ENCODE measurements at regions not wholly inside any gene's neighbourhood (a gene's known extent, or its start where the extent isn't known, plus 50 kb on each side); places are given as distances from the start of the nearest gene placed in this dataset.
"Not testable (repeated sequence)": the region's sequence is repeated elsewhere in the genome, so short reads cannot be mapped to it uniquely, and the experiment has no call there.

DNA sequence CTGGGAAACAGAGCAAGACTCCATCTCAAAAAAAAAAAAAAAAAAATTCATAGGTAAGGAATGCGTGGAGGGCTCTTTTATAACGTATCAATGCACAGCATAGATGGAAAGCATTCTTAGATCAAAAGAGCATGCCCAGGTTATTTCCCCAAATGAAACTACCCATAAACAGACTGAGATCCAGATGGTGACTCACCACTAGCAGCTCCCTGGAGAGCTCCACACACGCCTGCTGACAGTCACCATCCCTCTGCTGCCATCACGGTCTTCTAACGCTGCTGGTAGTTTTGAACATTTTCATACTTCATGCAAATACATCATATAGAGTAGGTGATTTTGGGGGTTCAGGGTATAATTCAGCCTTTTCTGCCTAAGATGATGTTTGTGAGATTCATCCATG, 136.9 kb downstream of the ASMT start:
- DNase-seq (ENCODE audit: insufficient read length, low spot score, missing footprints) = no peak
- Histone ChIP-seq H3K4me3 (ENCODE audit: insufficient read depth, low read length) (no peak overlapping the region), H2AFZ (ENCODE audit: low read length) (no peak overlapping the region), H3K27ac (ENCODE audit: low read depth, low read length) (no peak overlapping the region), H3K4me2 (ENCODE audit: insufficient read depth, low read length) (no peak overlapping the region), H3K79me2 (ENCODE audit: insufficient read depth, low read length) (no peaks in the 10 kb centered on the region), H3K9me3 (ENCODE audit: low read depth, low read length) (no peaks in the 10 kb centered on the region), H4K20me1 (ENCODE audit: insufficient read depth, low read length) (no peaks in the 10 kb centered on the region), H3K4me1 (ENCODE audit: insufficient read depth, low read length) (no peaks in the 10 kb centered on the region), H3K27me3 (ENCODE audit: insufficient read depth, low read length) (no peaks in the 10 kb centered on the region), H3K36me3 (ENCODE audit: insufficient read depth, low read length) (no peaks in the 10 kb centered on the region)
- TF ChIP-seq, protein P1, sequence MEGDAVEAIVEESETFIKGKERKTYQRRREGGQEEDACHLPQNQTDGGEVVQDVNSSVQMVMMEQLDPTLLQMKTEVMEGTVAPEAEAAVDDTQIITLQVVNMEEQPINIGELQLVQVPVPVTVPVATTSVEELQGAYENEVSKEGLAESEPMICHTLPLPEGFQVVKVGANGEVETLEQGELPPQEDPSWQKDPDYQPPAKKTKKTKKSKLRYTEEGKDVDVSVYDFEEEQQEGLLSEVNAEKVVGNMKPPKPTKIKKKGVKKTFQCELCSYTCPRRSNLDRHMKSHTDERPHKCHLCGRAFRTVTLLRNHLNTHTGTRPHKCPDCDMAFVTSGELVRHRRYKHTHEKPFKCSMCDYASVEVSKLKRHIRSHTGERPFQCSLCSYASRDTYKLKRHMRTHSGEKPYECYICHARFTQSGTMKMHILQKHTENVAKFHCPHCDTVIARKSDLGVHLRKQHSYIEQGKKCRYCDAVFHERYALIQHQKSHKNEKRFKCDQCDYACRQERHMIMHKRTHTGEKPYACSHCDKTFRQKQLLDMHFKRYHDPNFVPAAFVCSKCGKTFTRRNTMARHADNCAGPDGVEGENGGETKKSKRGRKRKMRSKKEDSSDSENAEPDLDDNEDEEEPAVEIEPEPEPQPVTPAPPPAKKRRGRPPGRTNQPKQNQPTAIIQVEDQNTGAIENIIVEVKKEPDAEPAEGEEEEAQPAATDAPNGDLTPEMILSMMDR (IDR thresholded peaks at IDR 0.05; ENCODE audit: extremely low read depth, low read depth, low read length) = no peak

DNA sequence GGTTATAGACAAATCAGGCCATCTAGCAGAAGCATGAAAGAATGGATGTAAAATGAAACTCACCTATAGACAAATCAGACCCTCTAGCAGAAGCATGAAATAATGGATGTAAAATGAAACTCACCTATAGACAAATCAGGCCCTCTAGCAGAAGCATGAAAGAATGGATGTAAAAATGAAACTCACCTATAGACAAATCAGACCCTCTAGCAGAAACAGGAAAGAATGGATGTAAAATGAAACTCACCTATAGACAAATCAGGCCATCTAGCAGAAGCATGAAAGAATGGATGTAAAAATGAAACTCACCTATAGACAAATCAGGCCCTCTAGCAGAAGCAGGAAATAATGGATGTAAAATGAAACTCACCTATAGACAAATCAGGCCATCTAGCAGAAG, 137.9 kb downstream of the ASMT start:
- H3K4me2 ChIP-seq (ENCODE audit: insufficient read depth, low read length); H3K9me3 ChIP-seq (ENCODE audit: low read depth, low read length); H3K27ac ChIP-seq (ENCODE audit: low read depth, low read length); H3K4me3 ChIP-seq (ENCODE audit: insufficient read depth, low read length); H3K4me1 ChIP-seq (ENCODE audit: insufficient read depth, low read length); H4K20me1 ChIP-seq (ENCODE audit: insufficient read depth, low read length); H3K27me3 ChIP-seq (ENCODE audit: insufficient read depth, low read length); H3K79me2 ChIP-seq (ENCODE audit: insufficient read depth, low read length); H3K36me3 ChIP-seq (ENCODE audit: insufficient read depth, low read length); H2AFZ ChIP-seq (ENCODE audit: low read length); DNase-seq (ENCODE audit: insufficient read length, low spot score, missing footprints): not testable (repeated sequence)

DNA sequence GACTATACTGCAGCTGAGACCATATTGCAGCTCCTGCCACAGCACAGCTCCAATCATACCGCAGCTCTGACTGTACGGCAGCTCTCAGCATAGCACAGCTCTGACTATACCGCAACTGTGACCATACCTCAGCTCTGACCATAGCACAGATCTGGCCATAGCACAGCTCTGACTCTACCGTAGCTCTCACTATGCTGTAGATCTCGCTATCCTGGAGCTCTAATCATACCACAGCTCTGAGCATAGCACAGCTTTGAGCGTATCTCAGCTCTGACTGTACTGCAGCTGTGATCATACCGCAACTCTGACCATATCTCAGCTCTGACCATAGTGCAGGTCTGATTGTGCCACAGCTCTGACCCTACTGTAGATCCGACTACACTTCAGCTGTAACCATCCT, 139.2 kb downstream of the ASMT start:
- TF ChIP-seq, protein P1 (IDR thresholded peaks at IDR 0.05; ENCODE audit: extremely low read depth, low read depth, low read length) = no peak
- no peak overlapping the region for H2AFZ ChIP-seq (ENCODE audit: low read length)
- H3K4me2 ChIP-seq (ENCODE audit: insufficient read depth, low read length) = no peak overlapping the region

DNA sequence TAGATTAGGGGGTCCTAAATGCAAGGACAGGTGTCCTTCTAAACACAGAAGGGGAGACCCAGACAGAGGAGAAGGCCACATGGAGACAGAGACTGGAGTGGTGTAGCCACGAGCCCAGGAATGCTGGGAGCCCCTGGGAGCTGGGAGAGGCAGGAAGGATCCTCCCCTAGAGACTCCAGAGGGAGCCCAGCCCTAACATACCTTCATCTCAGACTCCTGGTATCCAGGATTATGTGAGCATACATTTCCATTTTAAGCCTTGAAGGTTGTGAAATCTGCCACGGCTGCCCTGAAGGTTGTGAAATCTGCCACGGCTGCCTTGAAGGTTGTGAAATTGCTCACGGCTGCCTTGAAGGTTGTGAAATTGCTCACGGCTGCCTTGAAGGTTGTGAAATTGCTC, 148.4 kb downstream of the ASMT start:
- H3K36me3 ChIP-seq (ENCODE audit: insufficient read depth, low read length) = no peaks in the 10 kb centered on the region
- no peaks in the 10 kb centered on the region for H4K20me1 ChIP-seq (ENCODE audit: insufficient read depth, low read length)
- H3K27ac ChIP-seq (ENCODE audit: low read depth, low read length) = no peak overlapping the region
- no peaks in the 10 kb centered on the region for H3K27me3 ChIP-seq (ENCODE audit: insufficient read depth, low read length)
- no peak overlapping the region for H3K4me2 ChIP-seq (ENCODE audit: insufficient read depth, low read length)
- H2AFZ ChIP-seq (ENCODE audit: low read length) = no peak overlapping the region
- H3K79me2 ChIP-seq (ENCODE audit: insufficient read depth, low read length) = no peaks in the 10 kb centered on the region
- DNase-seq (ENCODE audit: insufficient read length, low spot score, missing footprints) = no peak
- peaks cover 6% of the 10 kb centered on the region for H3K9me3 ChIP-seq (ENCODE audit: low read depth, low read length)
- TF ChIP-seq, protein P1 (IDR thresholded peaks at IDR 0.05; ENCODE audit: extremely low read depth, low read depth, low read length) = no peak
- H3K4me1 ChIP-seq (ENCODE audit: insufficient read depth, low read length) = no peaks in the 10 kb centered on the region
- no peak overlapping the region for H3K4me3 ChIP-seq (ENCODE audit: insufficient read depth, low read length)

More for the DNA sequence above, 139.2 kb downstream of the ASMT start:
- H3K4me3 ChIP-seq (ENCODE audit: insufficient read depth, low read length) = no peak overlapping the region
- no peaks in the 10 kb centered on the region for H3K36me3 ChIP-seq (ENCODE audit: insufficient read depth, low read length)
- H3K79me2 ChIP-seq (ENCODE audit: insufficient read depth, low read length) = no peaks in the 10 kb centered on the region
- no peak overlapping the region for H3K27ac ChIP-seq (ENCODE audit: low read depth, low read length)
- H3K27me3 ChIP-seq (ENCODE audit: insufficient read depth, low read length) = no peaks in the 10 kb centered on the region
- no peaks in the 10 kb centered on the region for H3K4me1 ChIP-seq (ENCODE audit: insufficient read depth, low read length)
- peak; percentile 71 for DNase-seq (ENCODE audit: insufficient read length, low spot score, missing footprints)
- H3K9me3 ChIP-seq (ENCODE audit: low read depth, low read length) = peaks cover 8% of the 10 kb centered on the region
- no peaks in the 10 kb centered on the region for H4K20me1 ChIP-seq (ENCODE audit: insufficient read depth, low read length)

DNA sequence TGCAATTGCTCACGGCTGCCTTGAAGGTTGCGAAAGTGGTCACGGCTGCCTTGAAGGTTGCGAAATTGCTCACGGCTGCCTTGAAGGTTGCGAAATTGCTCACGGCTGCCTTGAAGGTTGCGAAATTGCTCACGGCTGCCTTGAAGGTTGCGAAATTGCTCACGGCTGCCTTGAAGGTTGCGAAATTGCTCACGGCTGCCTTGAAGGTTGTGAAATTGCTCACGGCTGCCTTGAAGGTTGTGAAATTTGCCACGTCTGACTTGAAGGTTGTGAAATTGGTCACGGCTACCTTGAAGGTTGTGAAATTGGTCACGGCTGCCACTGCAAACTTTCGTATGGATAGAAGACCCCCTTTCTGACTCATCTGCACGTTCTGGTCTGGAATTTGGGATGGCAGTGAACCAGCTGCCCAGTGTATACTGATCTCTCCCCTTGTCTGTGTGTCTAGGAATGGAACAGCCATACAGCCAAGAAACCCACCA, 150.1 kb downstream of the ASMT start:
- H3K27ac ChIP-seq (ENCODE audit: low read depth, low read length); H3K27me3 ChIP-seq (ENCODE audit: insufficient read depth, low read length); H3K4me3 ChIP-seq (ENCODE audit: insufficient read depth, low read length); H4K20me1 ChIP-seq (ENCODE audit: insufficient read depth, low read length); H3K36me3 ChIP-seq (ENCODE audit: insufficient read depth, low read length); H3K79me2 ChIP-seq (ENCODE audit: insufficient read depth, low read length); H3K9me3 ChIP-seq (ENCODE audit: low read depth, low read length); H2AFZ ChIP-seq (ENCODE audit: low read length); H3K4me1 ChIP-seq (ENCODE audit: insufficient read depth, low read length); DNase-seq (ENCODE audit: insufficient read length, low spot score, missing footprints); H3K4me2 ChIP-seq (ENCODE audit: insufficient read depth, low read length): not testable (repeated sequence)
